ENCODE measurements at regions not wholly inside any gene's neighbourhood (a gene's known extent, or its start where the extent isn't known, plus 50 kb on each side); places are given as distances from the start of the nearest gene placed in this dataset.
A peak's percentile ranks its signal among the peaks of the same experiment; 100 is the strongest.

GRCh38 chr2:23285091-23285800, 99.7 kb upstream of the KLHL29 start:
- intact Hi-C loops (cut with DNase I; ENCODE audit: low total_unique reads): no loop called here
- H3K27ac ChIP-seq: no peak overlapping the region
- no peak for DNase-seq

DNA sequence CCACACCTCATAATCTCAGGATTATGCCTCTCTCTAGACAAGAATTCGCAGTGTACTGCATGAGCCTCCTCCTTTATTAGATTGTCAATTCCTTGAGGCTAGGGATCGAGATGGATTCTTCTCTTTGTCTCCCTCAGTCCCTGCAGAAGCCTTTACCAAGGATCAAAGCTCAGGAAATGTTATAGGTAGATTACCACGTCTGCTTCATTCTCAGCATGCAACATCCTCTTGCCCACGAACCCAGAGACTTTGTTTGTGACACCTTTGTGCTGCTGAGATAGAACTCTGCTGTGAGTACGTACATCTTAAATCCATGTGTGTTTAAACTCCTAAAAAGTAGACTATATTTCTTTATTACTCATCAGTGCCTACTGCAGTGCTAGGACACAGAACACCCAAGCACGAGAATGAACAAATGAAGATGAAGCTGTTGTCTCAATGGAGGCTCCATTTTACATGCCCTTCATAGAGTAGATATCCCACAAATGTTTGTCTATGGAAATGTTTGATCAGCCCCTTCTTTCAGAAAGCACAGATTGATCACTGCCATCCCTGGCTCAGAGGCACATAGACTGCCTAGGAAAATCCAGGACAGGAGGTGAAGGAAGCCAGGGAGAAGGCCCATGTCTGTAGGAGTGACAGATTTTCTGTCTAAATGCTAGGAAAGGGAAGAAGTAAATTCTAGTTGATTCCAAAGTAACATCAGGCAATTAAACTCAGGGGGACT, 98.8 kb upstream of the KLHL29 start:
- Histone ChIP-seq H3K27ac (peak overlapping the region; percentile 57 to 67), H3K27me3 (no peaks in the 10 kb centered on the region), H3K4me3 (no peak overlapping the region), H3K36me3 (no peaks in the 10 kb centered on the region), H3K9me3 (no peaks in the 10 kb centered on the region), H3K4me1 (peaks cover 0 to 33% (median 21%) of the 10 kb centered on the region in 4 donors)
- DNase-seq: no peak
- intact Hi-C loops (cut with DNase I; ENCODE audit: low total_unique reads): no loop called here
- TF ChIP-seq, protein P1, sequence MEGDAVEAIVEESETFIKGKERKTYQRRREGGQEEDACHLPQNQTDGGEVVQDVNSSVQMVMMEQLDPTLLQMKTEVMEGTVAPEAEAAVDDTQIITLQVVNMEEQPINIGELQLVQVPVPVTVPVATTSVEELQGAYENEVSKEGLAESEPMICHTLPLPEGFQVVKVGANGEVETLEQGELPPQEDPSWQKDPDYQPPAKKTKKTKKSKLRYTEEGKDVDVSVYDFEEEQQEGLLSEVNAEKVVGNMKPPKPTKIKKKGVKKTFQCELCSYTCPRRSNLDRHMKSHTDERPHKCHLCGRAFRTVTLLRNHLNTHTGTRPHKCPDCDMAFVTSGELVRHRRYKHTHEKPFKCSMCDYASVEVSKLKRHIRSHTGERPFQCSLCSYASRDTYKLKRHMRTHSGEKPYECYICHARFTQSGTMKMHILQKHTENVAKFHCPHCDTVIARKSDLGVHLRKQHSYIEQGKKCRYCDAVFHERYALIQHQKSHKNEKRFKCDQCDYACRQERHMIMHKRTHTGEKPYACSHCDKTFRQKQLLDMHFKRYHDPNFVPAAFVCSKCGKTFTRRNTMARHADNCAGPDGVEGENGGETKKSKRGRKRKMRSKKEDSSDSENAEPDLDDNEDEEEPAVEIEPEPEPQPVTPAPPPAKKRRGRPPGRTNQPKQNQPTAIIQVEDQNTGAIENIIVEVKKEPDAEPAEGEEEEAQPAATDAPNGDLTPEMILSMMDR (IDR thresholded peaks at IDR 0.05): no peak

More at GRCh38 chr2:23285091-23285800, 99.7 kb upstream of the KLHL29 start:
- Histone ChIP-seq H3K27me3 (no peaks in the 10 kb centered on the region), H3K36me3 (no peaks in the 10 kb centered on the region), H3K4me3 (no peak overlapping the region), H3K9me3 (no peaks in the 10 kb centered on the region), H3K4me1 (peaks cover 0 to 33% (median 21%) of the 10 kb centered on the region in 4 donors)
- TF ChIP-seq, protein P1 (IDR thresholded peaks at IDR 0.05): no peak

DNA sequence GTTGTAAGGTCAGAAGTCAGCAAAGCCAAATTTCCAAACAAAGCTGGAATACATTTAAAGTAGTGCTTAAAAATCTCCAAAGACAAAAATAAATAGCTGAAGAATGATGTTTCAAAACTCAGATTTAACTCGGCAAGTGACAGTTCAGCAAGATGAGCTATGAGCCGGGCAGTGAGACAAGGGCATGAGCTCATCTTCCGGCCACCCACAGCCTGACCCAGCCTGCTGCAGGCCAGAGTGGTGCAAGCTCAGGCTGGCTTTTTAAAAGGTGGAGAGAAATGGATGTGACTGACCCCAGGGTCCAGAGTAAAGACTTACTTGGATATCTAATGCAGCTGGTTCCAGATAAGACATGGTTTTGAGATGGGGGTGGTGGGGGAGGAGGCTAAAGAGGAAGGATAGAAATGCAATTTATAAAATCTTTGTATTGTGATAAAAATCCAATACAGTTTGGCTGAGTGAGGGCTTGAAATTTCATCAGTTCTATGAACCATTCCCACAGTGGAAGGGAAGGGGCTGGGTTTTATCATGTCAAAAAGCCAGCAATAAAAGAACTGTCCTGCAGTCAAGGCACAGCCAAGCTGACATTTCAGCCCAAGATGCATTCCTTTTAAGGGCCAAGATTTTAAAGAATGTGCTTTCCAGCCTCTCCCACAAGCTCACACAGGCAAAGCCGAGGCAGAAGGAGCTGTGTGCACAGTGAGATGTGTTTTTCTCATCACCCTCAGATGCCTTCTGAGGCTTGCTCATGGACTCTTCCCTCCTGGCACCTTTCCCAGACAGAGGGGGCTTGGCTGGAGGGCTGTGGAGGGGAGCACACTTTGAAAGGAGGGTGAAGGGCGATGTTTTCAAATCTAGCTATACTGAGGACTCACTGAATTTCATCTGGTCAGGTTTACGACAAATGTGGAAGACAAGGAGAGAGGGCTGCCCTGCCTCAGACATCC, 97.9 kb upstream of the KLHL29 start:
- H3K36me3 ChIP-seq: no peaks in the 10 kb centered on the region
- peak overlapping the region; percentile 57 to 67 for H3K27ac ChIP-seq
- peaks cover 0 to 33% (median 21%) of the 10 kb centered on the region in 4 donors for H3K4me1 ChIP-seq
- H3K27me3 ChIP-seq: no peaks in the 10 kb centered on the region
- TF ChIP-seq, protein P1 (IDR thresholded peaks at IDR 0.05): no peak
- peak; percentile 53 to 73 for DNase-seq
- H3K9me3 ChIP-seq: no peaks in the 10 kb centered on the region
- no peak overlapping the region for H3K4me3 ChIP-seq
- intact Hi-C loops (cut with DNase I; ENCODE audit: low total_unique reads): no loop called here

GRCh38 chr2:23289671-23290070, 95.3 kb upstream of the KLHL29 start:
- intact Hi-C loops (cut with DNase I; ENCODE audit: low total_unique reads): no loop called here
- no peak for DNase-seq

GRCh38 chr2:23291239-23291638, 93.7 kb upstream of the KLHL29 start:
- peak in 1 of 2 donors; percentile 69 for DNase-seq
- no peaks in the 10 kb centered on the region for H3K9me3 ChIP-seq
- H3K36me3 ChIP-seq: no peaks in the 10 kb centered on the region
- H3K4me1 ChIP-seq: peaks cover 0 to 44% (median 21%) of the 10 kb centered on the region in 4 donors
- no peaks in the 10 kb centered on the region for H3K27me3 ChIP-seq
- intact Hi-C loops (cut with DNase I; ENCODE audit: low total_unique reads): no loop called here
- no peak overlapping the region for H3K27ac ChIP-seq
- TF ChIP-seq, protein P1 (IDR thresholded peaks at IDR 0.05): no peak
- no peak overlapping the region for H3K4me3 ChIP-seq

More at GRCh38 chr2:23289671-23290070, 95.3 kb upstream of the KLHL29 start:
- Histone ChIP-seq H3K36me3 (no peaks in the 10 kb centered on the region), H3K27me3 (no peaks in the 10 kb centered on the region), H3K4me1 (peaks cover 0 to 49% (median 26%) of the 10 kb centered on the region in 4 donors), H3K27ac (no peak overlapping the region), H3K4me3 (no peak overlapping the region), H3K9me3 (no peaks in the 10 kb centered on the region)
- TF ChIP-seq, protein P1 (IDR thresholded peaks at IDR 0.05): no peak
